Colon (tissue), 2 donors: ENCODE measurements at regions not wholly inside any gene's neighbourhood (a gene's known extent, or its start where the extent isn't known, plus 50 kb on each side); places are given as distances from the start of the nearest gene placed in this dataset.
"Not testable (repeated sequence)": the region's sequence is repeated elsewhere in the genome, so short reads cannot be mapped to it uniquely, and the experiment has no call there.

Experiments used
- FAIRE-seq: peaks from 2 replicates; lab custom pipeline; 2012; peaks lifted over from hg19 to GRCh38; lab: Jason Lieb, UNC
- donor health status: control.
- donor health status: control.

- FAIRE-seq = no peak
These were observed 158.1 kb upstream of the FOXG1 start for GRCh38 chr14:28608443-28608842.

- no peak for FAIRE-seq
These were observed 157.4 kb upstream of the FOXG1 start for GRCh38 chr14:28608851-28609828.

GRCh38 chr14:28612414-28612813 lies 154.2 kb upstream of the FOXG1 start:
- FAIRE-seq = no peak

DNA sequence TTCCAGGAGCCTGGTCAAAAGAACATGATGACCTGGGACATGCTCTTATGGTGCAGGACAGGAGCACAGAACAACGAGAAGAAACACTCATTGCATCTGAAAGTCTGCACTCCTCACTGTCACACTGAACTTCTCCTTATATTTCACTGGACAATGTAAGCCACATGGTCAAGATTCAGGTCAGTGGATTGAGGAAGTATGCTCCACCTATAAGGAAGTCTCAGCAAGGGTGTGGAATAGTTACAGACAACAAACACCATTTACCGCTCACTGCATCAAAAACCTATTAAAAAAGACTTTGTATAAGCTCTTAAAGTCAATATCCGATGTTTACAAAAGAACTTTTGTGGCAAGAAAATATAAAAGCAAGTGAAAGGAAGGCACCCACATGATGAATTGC lies 153.1 kb upstream of the FOXG1 start:
- no peak for FAIRE-seq

DNA sequence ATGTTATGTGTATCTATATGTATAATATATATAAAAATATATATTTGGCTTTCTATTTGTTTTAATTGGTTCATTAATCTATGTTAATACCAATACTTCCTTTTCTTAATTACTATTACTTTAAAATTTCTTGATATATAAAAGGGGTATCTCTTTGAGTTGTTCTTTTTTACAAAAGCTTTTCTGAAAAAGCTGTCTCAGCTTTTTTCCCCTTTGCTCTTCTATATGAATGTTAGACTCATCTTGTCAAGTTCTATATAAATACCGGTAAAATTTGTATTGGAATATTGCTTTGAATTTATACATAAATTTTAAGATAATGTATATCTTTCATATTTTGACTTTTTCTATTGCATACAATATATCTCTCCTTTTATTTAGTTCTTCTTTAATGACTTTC lies 139.8 kb upstream of the FOXG1 start:
- peak; percentile 28 for FAIRE-seq

- FAIRE-seq = no peak
These were observed 137.1 kb upstream of the FOXG1 start for GRCh38 chr14:28629328-28630004.

DNA sequence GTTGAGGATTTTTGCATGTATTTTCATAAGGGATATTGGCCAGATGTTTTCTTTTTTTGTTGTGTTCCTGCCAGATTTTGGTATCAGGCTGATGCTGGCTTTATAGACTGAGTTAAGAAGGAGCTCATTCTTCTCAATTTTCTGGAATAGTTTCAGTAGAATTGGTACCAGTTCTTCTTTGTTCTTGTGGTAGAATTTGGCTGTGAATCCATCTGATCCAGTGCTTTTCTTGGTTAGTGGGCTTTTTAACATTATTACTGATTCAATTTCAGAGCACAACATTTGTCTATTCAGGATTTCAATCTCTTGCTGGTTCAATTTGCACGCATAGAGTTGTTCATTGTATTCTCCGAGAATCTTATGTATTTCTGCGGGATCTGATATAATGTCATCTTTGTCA lies 136.5 kb upstream of the FOXG1 start:
- no peak for FAIRE-seq

DNA sequence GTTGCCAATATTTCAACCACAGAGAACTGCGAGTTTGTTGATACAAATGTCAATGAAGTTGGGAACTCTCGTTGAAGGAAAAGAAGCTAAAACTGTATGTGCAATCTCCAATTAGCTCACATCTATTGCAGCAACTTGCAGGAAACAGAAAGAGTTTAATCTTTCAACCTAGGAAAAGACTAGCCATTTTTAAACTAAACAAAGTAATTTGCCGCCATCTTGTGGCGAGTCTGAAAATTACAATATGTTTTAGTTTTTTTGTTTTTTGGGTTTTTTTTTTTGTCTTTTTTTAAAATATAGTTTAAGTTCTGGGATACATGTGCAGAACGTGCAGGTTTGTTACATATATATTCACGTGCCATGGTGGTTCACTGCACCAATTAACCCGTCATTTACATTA lies 131.2 kb upstream of the FOXG1 start:
- no peak for FAIRE-seq

DNA sequence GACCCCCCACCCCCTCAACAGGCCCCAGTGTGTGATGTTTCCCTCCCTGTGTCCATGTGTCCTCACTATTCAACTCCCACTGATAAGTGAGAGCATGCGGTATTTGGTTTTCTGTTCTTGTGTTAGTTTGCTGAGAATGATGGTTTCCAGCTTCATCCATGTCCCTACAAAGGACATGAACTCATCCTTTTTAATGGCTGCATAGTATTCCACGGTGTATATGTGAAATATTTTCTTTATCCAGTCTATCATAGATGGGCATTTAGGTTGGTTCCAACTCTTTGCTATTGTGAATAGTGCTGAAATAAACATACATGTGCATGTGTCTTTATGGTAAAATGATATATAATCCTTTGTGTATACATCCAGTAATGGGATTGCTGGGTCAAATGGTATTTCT lies 130.8 kb upstream of the FOXG1 start:
- FAIRE-seq = not testable (repeated sequence)

- FAIRE-seq = not testable (repeated sequence)
These were observed 125.4 kb upstream of the FOXG1 start for GRCh38 chr14:28641189-28641588.

- no peak for FAIRE-seq
These were observed 115.4 kb upstream of the FOXG1 start for GRCh38 chr14:28651148-28651547.

GRCh38 chr14:28652782-28653181 lies 113.8 kb upstream of the FOXG1 start:
- no peak for FAIRE-seq

DNA sequence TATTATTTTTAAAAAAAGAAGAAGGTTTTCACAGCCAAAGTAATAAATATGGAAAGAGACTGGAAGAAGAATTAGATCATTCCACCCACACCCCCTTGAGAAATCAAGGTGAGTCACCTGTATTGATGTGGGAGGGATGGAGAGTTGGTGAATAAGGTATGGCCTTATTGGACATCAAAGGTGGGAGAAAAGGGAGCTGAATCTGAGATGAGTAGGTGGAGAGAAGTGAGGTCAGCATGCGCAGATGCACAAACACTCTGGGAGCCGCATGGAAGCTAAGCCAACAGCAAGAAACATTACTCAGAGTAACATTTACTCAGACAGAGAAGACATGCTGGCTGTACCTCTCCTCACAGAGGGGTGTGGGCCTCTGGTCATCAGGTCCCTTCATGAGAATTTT lies 113.1 kb upstream of the FOXG1 start:
- no peak for FAIRE-seq

GRCh38 chr14:28656704-28657255 lies 109.8 kb upstream of the FOXG1 start:
- FAIRE-seq = no peak

DNA sequence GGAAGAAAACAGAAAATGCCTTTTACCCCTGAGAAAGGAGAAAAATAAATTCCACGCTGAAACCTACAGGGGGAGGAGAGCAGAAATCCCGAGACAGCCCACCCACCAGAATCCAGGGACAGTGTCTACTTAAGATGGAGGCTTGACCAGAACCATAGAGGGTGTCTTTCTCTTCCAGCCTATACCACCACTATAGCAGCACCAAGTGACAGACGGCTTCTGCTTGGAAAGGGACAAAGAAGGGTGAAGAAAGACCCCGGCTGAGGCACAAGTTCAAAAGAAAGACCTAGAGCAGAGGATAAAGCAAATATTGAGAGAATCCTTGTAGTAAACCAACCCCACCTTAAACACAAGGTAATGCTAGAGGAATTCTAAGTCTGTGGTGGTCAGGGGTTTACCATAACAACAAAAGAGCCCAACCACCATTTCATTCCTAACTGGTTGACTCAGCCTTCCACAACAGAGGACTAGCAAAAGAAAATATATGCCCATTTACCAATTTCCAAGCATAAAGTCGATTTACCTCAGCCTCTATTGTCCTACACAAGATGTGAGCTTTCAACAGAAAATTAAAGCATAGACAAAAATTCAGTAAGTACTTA lies 105.3 kb upstream of the FOXG1 start:
- FAIRE-seq = no peak

- no peak for FAIRE-seq
These were observed 99.6 kb upstream of the FOXG1 start for GRCh38 chr14:28666961-28667360.

DNA sequence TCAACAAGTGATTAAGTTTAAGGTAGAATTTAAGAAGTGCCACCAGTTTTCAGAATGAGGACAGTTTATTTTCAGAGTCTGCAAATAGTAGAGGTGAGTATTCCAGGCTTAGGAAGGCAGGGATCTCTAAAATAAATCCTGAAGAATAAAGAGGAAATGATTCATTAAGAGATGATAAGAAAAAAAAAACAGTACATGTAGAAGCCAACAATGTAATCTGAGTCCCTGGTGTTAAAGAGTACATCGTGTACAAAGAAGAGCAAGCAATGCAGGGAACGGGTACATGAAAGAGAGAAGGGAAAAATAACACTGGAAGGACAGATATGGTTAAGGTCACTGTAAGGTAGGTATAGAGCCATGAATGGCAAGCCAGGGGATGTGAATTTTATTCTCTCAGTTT lies 95.2 kb upstream of the FOXG1 start:
- FAIRE-seq = no peak

DNA sequence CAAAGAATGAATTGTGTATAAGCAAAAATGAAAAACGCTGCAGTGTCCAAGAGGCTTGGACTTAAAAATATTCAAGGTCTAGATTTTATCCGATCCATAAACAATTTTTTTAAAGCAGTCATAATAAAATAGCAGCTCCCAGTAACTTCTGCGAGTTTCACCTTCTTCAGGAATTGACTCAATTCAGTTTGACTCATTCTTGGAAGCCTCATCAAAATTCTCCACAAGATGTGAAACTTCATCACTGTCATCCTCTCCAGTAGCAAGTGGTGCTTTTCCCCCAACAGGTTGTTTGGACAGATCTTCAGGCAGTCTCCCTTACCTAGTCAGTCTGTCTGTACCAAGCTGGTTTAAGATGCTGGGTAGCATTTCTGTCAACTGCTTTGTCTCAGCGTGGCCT lies 93.5 kb upstream of the FOXG1 start:
- no peak for FAIRE-seq

DNA sequence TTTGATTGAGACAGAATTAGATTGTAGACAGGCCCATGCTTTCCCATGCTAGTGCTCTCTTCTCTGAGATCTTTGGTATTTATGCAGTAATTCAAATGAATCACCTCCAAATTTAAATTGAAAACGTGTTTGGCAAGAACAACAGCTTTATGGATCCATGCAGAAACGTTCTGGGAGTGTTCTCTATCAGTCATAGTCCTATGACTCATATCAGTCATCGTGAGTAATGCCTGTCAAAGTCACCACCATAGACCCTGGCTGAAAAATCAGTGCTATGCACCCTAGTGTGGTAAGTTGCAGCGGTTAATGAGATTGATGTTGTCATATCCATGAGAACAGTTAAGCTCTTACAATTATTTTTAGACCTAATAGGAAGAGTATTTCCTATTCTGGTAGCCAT lies 90.1 kb upstream of the FOXG1 start:
- no peak for FAIRE-seq

DNA sequence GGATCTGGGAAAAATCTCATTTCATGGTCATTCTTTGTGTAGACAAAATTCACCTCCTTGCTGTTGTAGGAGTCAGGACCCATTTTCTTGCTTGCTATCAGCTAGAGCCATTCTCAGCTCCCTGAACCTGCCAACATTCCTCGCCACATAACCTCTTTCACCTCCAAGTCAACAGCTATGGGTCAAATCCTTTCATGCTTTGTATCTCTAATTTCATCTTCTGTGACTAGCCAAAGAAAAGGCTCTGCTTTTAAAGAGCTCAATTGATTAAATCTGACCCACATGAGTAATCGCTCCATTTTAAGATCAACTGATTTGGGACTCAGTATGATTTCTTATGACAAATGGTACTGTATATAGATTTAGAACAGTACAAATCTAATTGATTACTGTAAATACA lies 89.2 kb upstream of the FOXG1 start:
- no peak for FAIRE-seq

GRCh38 chr14:28678887-28679286 lies 87.7 kb upstream of the FOXG1 start:
- FAIRE-seq = no peak

DNA sequence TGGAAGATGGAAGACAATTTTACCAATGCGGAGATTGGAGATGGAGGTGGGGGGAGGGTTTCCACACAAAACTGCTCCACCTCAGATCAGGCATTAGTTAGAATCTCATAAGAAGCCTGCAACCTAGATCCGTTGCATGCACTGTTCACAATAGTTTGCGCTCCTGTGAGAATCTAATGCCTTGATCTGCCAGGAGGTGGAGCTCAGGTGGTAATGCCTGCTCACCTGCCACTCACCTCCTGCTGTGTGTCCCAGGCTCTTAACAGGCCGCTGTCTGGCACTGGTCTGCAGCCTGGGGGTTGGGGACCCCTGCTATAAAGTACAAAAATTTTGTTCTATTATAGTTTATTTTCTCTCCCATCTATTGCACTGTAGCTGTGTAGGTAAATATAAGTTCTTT lies 84.9 kb upstream of the FOXG1 start:
- no peak for FAIRE-seq
